ENCODE measurements at regions not wholly inside any gene's neighbourhood (a gene's known extent, or its start where the extent isn't known, plus 50 kb on each side); places are given as distances from the start of the nearest gene placed in this dataset.

DNA sequence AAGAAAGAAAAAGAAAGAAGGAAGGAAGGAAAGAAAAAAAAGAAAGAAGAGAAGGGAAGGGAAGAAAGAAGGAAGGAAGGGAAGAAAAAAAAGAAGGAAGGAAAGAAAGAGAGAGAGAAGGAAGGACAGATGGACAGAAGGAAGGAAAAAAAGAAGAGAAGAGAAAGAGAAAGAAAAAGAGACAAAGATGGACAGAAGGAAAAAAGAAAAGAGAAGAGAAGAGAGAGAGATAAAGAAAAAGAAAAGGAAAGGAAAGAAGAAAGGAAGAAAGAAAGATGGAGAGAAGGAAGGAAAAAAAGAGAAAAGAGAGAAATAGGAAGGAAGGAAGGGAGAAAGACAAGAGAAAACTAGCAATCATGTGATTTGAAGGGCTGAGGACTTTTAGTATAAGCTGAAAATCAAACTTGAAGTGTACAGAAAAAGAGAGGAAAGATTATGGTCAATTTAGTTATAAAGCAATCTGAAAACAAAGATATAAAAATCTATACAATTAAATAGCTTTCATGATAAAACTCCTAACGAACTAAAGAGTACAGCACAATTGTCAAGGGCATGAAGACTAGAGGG, 115.3 kb downstream of the LTN1 start:
- no peak for DNase-seq (ENCODE audit: insufficient read length, low spot score)
- TF ChIP-seq, protein P1, sequence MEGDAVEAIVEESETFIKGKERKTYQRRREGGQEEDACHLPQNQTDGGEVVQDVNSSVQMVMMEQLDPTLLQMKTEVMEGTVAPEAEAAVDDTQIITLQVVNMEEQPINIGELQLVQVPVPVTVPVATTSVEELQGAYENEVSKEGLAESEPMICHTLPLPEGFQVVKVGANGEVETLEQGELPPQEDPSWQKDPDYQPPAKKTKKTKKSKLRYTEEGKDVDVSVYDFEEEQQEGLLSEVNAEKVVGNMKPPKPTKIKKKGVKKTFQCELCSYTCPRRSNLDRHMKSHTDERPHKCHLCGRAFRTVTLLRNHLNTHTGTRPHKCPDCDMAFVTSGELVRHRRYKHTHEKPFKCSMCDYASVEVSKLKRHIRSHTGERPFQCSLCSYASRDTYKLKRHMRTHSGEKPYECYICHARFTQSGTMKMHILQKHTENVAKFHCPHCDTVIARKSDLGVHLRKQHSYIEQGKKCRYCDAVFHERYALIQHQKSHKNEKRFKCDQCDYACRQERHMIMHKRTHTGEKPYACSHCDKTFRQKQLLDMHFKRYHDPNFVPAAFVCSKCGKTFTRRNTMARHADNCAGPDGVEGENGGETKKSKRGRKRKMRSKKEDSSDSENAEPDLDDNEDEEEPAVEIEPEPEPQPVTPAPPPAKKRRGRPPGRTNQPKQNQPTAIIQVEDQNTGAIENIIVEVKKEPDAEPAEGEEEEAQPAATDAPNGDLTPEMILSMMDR (IDR thresholded peaks at IDR 0.05; ENCODE audit: insufficient read depth, missing control alignments), result no peak
- FAIRE-seq, result no peak

DNA sequence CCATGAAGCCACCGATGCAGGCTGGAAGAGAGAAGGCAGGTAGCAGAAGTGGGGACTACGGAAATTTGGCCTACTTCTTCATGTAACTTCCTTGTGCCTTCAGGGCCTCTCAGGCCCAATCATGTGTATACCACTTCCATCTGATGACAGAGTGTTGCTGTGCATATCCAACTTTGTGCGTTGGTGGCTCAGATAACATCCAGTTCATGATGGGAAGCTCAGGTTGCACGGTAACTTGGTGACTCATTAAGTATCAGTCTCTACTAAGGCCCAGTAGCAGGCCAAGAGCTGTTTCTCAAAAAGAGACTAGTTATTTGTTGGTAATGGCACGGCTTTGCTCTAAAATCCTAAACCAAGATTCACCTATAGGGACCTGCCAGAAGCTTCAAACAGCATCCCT, 117.6 kb downstream of the LTN1 start:
- FAIRE-seq (no peak), DNase-seq (ENCODE audit: insufficient read length, low spot score) (no peak)
- TF ChIP-seq, protein P1 (IDR thresholded peaks at IDR 0.05; ENCODE audit: insufficient read depth, missing control alignments), result no peak

DNA sequence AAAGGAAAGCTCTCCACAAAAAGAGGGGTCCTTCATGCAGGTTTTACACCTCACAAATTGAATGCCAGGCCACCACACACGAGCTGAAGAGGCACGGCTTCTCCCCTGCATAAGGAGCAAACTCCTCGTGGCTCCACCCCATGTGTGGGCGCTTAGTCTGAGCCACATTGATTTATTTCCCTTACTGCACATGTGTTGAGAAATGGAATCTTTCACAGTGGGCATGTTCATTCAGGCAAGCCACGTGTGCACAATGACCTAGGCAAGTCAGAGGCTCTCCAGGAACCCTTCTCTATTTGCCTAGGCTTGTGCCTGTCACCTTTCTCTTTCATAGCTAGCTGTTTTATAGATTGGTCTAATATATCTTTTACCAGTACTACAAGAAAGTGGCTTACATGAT, 120.5 kb downstream of the LTN1 start:
- TF ChIP-seq, protein P1 (IDR thresholded peaks at IDR 0.05; ENCODE audit: insufficient read depth, missing control alignments), result no peak
- FAIRE-seq (no peak), DNase-seq (ENCODE audit: insufficient read length, low spot score) (no peak)

DNA sequence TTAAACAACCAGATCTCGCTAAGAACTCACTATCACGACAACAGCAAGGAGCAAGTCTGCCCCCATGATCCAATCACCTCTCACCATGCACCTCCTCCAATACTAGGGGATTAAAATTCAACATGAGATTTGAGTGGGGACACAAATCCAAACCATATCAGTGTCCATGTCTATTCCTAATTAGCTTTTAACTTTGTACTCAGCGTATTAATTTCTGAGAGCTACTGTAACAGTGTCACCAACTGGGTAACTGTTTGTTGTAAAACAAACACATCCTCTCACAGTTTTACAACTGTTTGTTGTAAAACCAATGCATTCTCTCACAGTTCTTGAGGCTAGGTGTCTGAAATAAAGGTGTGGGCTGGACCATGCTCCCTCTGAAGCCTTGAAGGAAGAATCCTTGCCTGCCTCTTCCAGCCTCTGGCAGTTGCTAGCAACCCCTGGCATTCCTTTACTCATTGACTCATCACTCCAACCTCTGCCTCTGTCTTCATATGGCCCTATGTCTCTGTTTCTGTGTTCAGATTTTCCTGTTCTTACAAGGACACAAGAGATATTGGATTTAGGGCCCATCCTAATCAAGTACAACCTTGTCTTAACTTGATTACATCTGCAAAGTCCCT, 121.2 kb downstream of the LTN1 start:
- DNase-seq (ENCODE audit: insufficient read length, low spot score) (no peak), FAIRE-seq (no peak)
- TF ChIP-seq, protein P1 (IDR thresholded peaks at IDR 0.05; ENCODE audit: insufficient read depth, missing control alignments), result no peak

DNA sequence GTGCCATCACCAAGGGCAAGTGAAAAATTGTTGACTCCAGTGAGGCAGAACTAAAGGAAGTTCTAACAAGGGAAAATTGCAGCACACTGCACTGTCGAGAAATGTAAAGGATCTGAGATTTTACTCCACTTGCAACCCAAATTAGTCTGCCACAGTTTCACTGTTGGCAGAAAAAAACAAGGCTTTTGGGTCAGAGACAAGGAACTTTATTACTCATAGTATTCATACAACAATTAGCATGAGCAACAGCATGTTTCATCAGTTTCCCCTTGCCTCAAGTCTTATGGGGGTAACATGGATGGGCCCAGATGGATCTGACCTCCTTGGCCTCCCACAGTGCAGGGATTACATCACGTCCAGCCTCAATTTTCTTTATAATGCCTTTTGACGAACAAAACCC, 125.3 kb downstream of the LTN1 start:
- DNase-seq (ENCODE audit: insufficient read length, low spot score) (no peak), FAIRE-seq (no peak)
- TF ChIP-seq, protein P1 (IDR thresholded peaks at IDR 0.05; ENCODE audit: insufficient read depth, missing control alignments), result no peak

DNA sequence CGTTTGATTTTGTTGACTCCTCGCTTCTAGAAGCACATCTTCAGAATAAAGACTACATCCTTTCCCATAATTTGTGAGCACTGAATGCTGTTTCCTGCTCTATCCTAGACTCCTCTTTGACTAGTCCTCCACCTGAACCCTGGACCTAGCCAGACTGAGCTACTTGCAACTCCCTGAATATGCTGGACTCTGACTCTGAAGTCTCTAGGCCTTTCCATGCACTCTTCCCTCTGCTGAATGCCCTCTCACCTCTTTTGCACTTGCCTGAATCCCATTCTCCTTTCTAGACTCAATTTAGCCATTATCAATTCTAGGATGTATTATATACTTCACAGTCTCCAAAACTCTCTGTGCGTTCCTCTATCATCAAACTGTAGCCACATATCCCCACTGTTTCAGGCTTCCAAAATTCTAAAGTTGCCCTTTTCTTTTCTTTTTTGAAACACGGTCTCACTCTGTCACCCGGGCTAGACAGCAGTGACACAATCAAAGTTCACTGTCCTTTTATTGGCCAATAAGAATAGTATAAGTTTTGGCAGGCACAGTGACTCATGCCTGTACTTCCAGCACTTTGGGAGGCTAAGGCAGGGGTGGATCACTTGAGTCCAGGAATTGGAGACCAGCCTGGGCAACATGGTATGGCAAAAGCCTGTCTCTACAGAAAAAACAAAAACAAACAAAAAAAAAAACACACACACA, 127.0 kb downstream of the LTN1 start:
- TF ChIP-seq, protein P1 (IDR thresholded peaks at IDR 0.05; ENCODE audit: insufficient read depth, missing control alignments), result no peak
- DNase-seq (ENCODE audit: insufficient read length, low spot score), result no peak
- no peak for FAIRE-seq

DNA sequence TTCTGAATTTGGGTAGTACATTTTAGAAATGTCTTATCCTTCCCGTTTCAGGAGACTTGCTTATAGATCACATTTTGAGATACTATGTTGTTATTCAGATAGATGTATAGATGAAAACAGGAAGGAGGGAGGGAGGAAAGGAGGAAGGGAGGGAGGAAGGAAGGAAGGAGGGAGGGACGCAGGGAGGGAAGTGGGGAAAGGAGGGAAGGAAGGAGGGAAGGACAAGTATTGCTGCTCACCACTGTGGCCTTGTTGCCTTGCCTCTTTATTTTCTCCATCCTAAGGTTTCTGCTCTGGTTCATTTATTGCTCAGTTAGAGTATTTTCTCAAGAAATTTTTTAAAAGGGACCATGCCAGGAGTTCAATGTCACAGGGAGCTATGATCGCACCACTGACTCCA, 134.3 kb downstream of the LTN1 start:
- no peak for DNase-seq (ENCODE audit: insufficient read length, low spot score)
- TF ChIP-seq, protein P1 (IDR thresholded peaks at IDR 0.05; ENCODE audit: insufficient read depth, missing control alignments), result no peak
- FAIRE-seq, result no peak

Data from D721Med (cell line).